ENCODE measurements at regions not wholly inside any gene's neighbourhood (a gene's known extent, or its start where the extent isn't known, plus 50 kb on each side); places are given as distances from the start of the nearest gene placed in this dataset.

- no peak for DNase-seq
These were observed 92.4 kb upstream of the ADARB2 start for GRCh38 chr10:1829712-1830111.

- no peak for DNase-seq
These were observed 87.6 kb upstream of the ADARB2 start for GRCh38 chr10:1824928-1825327.

GRCh38 chr10:1814556-1814955 is 77.2 kb upstream of the ADARB2 start:
- no peak for DNase-seq

GRCh38 chr10:1809139-1809741 is 71.9 kb upstream of the ADARB2 start:
- DNase-seq, result no peak

- DNase-seq, result no peak
These were observed 70.6 kb upstream of the ADARB2 start for GRCh38 chr10:1807924-1808323.

GRCh38 chr10:1807196-1807595 is 69.9 kb upstream of the ADARB2 start:
- no peak for DNase-seq

GRCh38 chr10:1802413-1802812 is 65.1 kb upstream of the ADARB2 start:
- DNase-seq, result no peak

GRCh38 chr10:1788401-1788800 is 51.1 kb upstream of the ADARB2 start:
- no peak for DNase-seq

All from NCI-H345 (cell line).